Panc1 (cell line): ENCODE measurements at regions not wholly inside any gene's neighbourhood (a gene's known extent, or its start where the extent isn't known, plus 50 kb on each side); places are given as distances from the start of the nearest gene placed in this dataset.

Source experiments
- POLR2AphosphoS5 ChIP-seq: IDR thresholded peaks from 2 replicates; pipeline ENCODE4 v1.6.1; 2012; ENCODE audit warnings: mild to moderate bottlenecking, low read depth, low read length, moderate library complexity
- SIN3A ChIP-seq: IDR thresholded peaks from 2 replicates; pipeline ENCODE4 v1.6.1; 2012; ENCODE audit warnings: low read depth, mild to moderate bottlenecking, low read length, moderate library complexity, borderline replicate concordance; ENCODE audit not compliant: insufficient read depth
- TCF7L2 ChIP-seq: IDR thresholded peaks from 2 replicates; pipeline ENCODE4 v1.6.1; 2011; ENCODE audit warnings: mild to moderate bottlenecking, low read depth, low read length, inconsistent platforms
- TF ChIP-seq, protein P1 (sequence below): fragments of 450-650 bp; IDR thresholded peaks from 2 replicates; pipeline ENCODE4 v1.5.1; 2017; ENCODE audit warnings: mild to moderate bottlenecking
- TF ChIP-seq, protein P2 (sequence below), 2 experiments: IDR thresholded peaks; 2 replicates each; pipeline ENCODE4 v1.6.1; 2011 to 2012; ENCODE audit warnings: low read depth in 2 of 2, control low read depth in 1 of 2, low read length in 1 of 2, mild to moderate bottlenecking in 1 of 2, moderate library complexity in 1 of 2; ENCODE audit not compliant: insufficient read depth in 1 of 2

DNA sequence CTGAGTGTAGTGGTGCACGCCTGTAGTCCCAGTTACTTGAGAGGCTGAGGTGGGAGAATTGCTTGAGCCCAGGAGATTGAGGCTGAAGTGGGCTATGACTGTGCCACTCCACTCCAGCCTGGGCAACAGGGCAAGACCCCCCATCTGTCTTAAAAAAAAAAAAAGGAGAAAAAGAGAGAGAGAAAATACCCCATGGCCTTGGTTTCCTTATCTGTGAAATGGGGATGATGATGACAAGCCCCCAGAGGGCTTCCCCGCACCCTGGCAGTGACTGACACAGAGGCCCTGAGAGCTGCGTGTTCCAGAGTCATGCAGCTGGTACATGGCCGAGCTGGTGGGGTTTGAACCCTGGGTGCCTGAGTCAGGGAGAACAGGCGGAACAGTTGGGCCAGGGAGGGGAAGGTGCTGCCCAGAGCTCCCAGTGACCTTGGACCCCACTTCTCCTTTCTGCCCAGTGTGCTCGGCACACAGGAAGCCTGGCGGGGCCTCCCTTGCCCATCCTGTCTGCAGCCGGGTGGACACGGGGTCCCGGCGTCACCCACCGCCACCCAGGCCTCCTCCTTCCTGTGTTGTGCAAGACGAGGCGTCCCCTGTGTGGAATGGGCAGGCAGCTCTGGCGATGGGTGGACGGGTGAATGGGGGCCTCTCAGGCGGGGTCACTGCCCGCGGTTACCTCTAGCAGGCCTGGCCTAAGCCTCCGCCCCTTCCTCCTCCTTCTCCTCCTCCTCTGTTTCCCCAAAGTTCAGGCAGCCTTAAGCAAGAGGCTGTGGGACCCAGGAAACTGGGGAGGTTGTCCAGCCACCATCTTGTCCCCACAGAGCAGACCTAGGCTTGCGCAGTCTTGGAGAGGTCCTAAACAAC is 84.2 kb downstream of the CEBPB start:
- TF ChIP-seq, protein P1, sequence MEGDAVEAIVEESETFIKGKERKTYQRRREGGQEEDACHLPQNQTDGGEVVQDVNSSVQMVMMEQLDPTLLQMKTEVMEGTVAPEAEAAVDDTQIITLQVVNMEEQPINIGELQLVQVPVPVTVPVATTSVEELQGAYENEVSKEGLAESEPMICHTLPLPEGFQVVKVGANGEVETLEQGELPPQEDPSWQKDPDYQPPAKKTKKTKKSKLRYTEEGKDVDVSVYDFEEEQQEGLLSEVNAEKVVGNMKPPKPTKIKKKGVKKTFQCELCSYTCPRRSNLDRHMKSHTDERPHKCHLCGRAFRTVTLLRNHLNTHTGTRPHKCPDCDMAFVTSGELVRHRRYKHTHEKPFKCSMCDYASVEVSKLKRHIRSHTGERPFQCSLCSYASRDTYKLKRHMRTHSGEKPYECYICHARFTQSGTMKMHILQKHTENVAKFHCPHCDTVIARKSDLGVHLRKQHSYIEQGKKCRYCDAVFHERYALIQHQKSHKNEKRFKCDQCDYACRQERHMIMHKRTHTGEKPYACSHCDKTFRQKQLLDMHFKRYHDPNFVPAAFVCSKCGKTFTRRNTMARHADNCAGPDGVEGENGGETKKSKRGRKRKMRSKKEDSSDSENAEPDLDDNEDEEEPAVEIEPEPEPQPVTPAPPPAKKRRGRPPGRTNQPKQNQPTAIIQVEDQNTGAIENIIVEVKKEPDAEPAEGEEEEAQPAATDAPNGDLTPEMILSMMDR, result no peak
- TF ChIP-seq SIN3A (no peak), POLR2AphosphoS5 (no peak), TCF7L2 (no peak)
- TF ChIP-seq, protein P2, sequence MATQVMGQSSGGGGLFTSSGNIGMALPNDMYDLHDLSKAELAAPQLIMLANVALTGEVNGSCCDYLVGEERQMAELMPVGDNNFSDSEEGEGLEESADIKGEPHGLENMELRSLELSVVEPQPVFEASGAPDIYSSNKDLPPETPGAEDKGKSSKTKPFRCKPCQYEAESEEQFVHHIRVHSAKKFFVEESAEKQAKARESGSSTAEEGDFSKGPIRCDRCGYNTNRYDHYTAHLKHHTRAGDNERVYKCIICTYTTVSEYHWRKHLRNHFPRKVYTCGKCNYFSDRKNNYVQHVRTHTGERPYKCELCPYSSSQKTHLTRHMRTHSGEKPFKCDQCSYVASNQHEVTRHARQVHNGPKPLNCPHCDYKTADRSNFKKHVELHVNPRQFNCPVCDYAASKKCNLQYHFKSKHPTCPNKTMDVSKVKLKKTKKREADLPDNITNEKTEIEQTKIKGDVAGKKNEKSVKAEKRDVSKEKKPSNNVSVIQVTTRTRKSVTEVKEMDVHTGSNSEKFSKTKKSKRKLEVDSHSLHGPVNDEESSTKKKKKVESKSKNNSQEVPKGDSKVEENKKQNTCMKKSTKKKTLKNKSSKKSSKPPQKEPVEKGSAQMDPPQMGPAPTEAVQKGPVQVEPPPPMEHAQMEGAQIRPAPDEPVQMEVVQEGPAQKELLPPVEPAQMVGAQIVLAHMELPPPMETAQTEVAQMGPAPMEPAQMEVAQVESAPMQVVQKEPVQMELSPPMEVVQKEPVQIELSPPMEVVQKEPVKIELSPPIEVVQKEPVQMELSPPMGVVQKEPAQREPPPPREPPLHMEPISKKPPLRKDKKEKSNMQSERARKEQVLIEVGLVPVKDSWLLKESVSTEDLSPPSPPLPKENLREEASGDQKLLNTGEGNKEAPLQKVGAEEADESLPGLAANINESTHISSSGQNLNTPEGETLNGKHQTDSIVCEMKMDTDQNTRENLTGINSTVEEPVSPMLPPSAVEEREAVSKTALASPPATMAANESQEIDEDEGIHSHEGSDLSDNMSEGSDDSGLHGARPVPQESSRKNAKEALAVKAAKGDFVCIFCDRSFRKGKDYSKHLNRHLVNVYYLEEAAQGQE (IDR thresholded peaks at IDR 0.05; ENCODE audit: insufficient read depth in 1 of 2, low read depth in 2 of 2, low read length in 1 of 2), result no peak
